Astrocyte of the spinal cord (primary cell): ENCODE measurements at regions not wholly inside any gene's neighbourhood (a gene's known extent, or its start where the extent isn't known, plus 50 kb on each side); places are given as distances from the start of the nearest gene placed in this dataset.

Experiments
- DNase-seq: peaks from one replicate; pipeline ENCODE4 v3.0.0; 2011; ENCODE audit warnings: low read depth, low spot score
- H3K4me3 ChIP-seq: 2 replicates; pipeline ENCODE4 v1.5.1; 2011; ENCODE audit warnings: low read depth, mild to moderate bottlenecking, low read length, moderate library complexity
- in situ Hi-C: cut with HindIII; loops from 2 replicates; pipeline ENCODE4 v1.10.0; 2017; ENCODE audit warnings: low sequenced_read_pairs
- TF ChIP-seq, protein P1 (sequence below): IDR thresholded peaks from 2 replicates; pipeline ENCODE4 v1.5.1; 2012; ENCODE audit warnings: low read depth, mild to moderate bottlenecking, low read length, inconsistent platforms

DNA sequence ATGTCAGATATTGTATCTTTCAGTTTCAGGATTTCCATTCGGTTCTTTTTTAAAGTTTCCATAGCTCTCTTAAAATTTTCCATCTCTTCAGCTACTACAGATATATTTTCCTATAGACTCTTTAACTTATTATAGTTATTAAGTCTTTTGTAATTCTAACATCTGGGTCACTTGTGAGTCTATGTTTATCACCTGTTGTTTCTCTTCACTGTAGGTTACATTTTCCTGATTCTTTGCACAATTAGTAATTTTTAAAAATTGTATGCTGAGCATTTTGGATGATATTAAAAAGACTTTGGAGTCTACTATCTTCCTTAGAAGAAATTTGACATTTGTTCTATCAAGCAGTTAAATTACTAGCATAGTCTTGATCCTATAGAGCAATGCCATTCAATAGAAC is 140.7 kb downstream of the QRSL1 start:
- no peak overlapping the region for H3K4me3 ChIP-seq
- in situ Hi-C loops = no loop called here
- DNase-seq = no peak
- TF ChIP-seq, protein P1, sequence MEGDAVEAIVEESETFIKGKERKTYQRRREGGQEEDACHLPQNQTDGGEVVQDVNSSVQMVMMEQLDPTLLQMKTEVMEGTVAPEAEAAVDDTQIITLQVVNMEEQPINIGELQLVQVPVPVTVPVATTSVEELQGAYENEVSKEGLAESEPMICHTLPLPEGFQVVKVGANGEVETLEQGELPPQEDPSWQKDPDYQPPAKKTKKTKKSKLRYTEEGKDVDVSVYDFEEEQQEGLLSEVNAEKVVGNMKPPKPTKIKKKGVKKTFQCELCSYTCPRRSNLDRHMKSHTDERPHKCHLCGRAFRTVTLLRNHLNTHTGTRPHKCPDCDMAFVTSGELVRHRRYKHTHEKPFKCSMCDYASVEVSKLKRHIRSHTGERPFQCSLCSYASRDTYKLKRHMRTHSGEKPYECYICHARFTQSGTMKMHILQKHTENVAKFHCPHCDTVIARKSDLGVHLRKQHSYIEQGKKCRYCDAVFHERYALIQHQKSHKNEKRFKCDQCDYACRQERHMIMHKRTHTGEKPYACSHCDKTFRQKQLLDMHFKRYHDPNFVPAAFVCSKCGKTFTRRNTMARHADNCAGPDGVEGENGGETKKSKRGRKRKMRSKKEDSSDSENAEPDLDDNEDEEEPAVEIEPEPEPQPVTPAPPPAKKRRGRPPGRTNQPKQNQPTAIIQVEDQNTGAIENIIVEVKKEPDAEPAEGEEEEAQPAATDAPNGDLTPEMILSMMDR = no peak

DNA sequence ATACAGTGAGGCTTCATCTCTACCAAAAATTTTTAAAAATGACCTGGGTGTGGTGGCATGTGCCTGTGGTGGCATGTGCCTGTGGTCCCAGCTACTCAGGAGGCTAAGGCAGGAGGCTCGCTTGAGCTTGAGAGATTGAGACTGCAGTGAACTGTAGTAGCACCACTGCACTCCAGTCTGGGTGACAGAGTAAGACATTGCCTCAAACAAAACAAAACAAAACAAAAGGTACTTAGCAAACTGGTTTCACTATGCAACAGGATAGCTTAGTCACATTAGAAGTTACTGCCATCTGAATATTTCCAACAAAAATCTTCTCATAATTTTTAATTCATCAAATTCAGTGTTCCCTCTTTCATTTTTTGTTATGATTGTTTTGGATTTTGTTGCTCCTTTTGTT is 137.9 kb downstream of the QRSL1 start:
- in situ Hi-C loops = no loop called here
- DNase-seq = no peak
- no peak overlapping the region for H3K4me3 ChIP-seq
- TF ChIP-seq, protein P1 = no peak

DNA sequence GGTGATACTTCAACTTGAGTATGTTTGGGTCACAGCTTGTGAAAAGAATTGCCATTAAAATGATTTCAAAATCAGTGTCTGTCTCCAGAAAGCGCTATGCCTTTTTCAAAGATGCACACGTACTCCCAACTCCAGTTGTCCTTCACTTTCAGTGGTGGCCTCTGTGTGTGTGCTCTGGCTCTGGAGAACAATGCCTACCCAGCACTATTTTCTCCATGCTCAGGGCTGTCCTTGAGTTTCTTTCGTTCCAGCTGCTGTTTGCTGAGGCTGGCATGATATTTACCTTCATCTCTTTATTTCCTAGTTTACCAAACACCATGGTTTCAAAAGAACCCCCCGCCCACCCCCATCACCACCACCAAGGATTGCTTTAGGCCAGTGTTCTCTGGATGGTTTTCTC is 136.8 kb downstream of the QRSL1 start:
- no peak overlapping the region for H3K4me3 ChIP-seq
- no peak for DNase-seq
- in situ Hi-C loops = no loop called here
- TF ChIP-seq, protein P1 = no peak

DNA sequence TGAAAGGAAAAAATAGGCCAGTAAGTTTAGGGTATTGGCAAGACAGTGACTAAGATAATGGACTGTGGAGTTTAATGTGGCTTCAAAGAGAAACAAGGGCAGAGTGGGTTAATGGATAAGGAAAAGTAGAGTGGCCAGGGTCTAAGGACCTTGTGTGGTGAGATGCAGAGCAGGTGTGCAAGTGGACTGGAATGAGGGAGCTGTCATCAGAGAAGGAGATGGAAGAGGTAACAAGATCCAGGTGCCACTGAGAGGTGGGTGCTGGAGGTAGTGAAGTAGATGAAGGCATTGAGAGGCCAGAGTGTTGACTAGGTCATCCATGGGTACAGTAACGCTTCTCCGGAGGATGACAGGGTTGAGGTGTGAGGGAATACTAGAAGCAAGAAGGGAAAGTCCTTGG is 136.1 kb downstream of the QRSL1 start:
- in situ Hi-C loops = no loop called here
- H3K4me3 ChIP-seq = no peak overlapping the region
- TF ChIP-seq, protein P1 = no peak
- no peak for DNase-seq

DNA sequence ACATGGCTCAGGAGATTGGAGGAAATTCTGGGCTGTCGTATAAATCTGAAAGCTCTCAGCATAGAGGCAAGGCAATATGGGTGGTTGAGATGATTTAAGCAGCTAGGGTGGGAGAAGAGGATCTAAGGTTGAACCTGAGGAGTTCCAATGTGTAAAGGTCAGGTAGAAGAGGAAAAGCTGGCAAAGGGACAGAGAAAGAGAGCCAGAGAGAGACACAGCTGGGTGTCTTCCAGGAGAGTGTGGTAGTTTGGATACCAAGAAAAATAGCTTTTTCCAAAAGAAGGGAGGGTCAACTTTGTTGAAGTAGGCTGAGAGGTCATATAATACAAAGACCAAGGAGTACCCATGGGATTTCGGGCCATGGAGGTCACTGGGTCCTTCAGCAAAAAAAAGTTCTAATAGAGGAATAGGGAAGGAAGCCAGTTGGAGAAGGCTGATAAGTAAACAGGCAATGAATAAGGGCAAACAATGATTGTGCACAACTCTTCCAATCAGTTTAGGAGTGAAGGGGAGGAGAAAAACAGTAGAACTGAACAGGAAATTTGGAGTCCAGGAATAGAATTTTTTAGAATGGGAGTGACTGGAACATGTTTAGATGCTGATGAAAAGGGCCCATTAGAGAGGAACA is 135.1 kb downstream of the QRSL1 start:
- in situ Hi-C loops = no loop called here
- TF ChIP-seq, protein P1 = no peak
- DNase-seq = no peak
- no peak overlapping the region for H3K4me3 ChIP-seq

DNA sequence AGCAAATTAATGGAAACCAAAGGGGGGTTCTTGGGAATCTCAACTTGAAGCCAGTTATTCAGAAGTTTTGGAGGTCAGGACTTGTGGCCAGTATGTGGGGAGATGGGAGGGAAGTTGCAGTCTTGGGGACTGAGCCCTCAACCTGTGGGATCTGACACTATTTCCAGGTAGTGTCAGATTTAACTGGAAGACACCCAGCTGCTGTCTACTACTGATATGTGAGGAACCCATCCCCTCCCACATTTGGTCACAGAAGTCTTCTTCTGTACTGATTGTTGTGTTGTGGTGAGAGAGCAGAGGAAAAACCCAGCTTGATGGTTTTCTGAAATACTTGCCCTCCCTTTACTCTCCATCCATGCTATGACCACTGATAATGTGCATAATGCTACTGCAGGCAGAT is 134.0 kb downstream of the QRSL1 start:
- H3K4me3 ChIP-seq = no peak overlapping the region
- no peak for DNase-seq
- TF ChIP-seq, protein P1 = no peak
- in situ Hi-C loops = no loop called here

DNA sequence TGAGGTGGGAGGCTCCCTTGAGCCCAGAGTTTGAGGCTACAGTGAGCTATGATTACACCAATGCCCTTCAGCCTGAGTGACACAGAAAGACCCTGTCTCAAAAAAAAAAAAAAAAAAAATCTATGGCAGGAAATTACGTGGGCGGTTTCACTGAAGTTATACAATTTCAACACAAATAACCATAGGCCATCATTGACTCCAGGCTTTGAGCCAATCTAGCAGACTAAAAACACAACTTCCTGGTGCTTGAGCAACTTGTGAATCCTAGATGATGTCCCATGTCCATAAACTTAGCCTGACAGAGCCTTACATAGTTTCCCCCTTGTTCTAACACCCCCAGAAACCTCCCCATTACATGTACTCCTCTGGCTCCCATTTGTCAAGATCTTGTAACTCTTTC is 131.8 kb downstream of the QRSL1 start:
- in situ Hi-C loops = no loop called here
- DNase-seq = no peak
- H3K4me3 ChIP-seq = no peak overlapping the region
- TF ChIP-seq, protein P1 = no peak
